Fibroblast of mammary gland (primary cell): ENCODE measurements at regions not wholly inside any gene's neighbourhood (a gene's known extent, or its start where the extent isn't known, plus 50 kb on each side); places are given as distances from the start of the nearest gene placed in this dataset.

Source experiments
- DNase-seq: peaks from one replicate; pipeline ENCODE4 v3.0.0-alpha.2; 2010; ENCODE audit warnings: low read depth
- H3K4me3 ChIP-seq: 2 replicates; pipeline ENCODE4 v1.5.1; 2011; ENCODE audit warnings: low read depth, mild to moderate bottlenecking, low read length, moderate library complexity; ENCODE audit not compliant: control insufficient read depth
- CTCF ChIP-seq: conservative IDR thresholded peaks from 2 replicates; pipeline ENCODE4 v1.5.1; 2011; ENCODE audit warnings: low read depth, low read length, inconsistent platforms; ENCODE audit not compliant: control insufficient read depth, insufficient read depth

GRCh38 chr11:25650319-25650718 is 681.6 kb upstream of the ANO3 start:
- no peak for DNase-seq
- H3K4me3 ChIP-seq = no peak overlapping the region
- TF ChIP-seq CTCF = no peak

- H3K4me3 ChIP-seq = no peak overlapping the region
- DNase-seq = no peak
- TF ChIP-seq CTCF = no peak
Measured at GRCh38 chr11:25655636-25656035, 676.3 kb upstream of the ANO3 start.

- TF ChIP-seq CTCF = no peak
- DNase-seq = no peak
- no peak overlapping the region for H3K4me3 ChIP-seq
Measured at GRCh38 chr11:25658916-25659315, 673.0 kb upstream of the ANO3 start.

- DNase-seq = no peak
- TF ChIP-seq CTCF = no peak
- H3K4me3 ChIP-seq = no peak overlapping the region
Measured at GRCh38 chr11:25659706-25660105, 672.2 kb upstream of the ANO3 start.

GRCh38 chr11:25667871-25668270 is 664.1 kb upstream of the ANO3 start:
- DNase-seq = no peak
- no peak overlapping the region for H3K4me3 ChIP-seq
- no peak for TF ChIP-seq CTCF

GRCh38 chr11:25691959-25692358 is 640.0 kb upstream of the ANO3 start:
- DNase-seq = no peak
- no peak overlapping the region for H3K4me3 ChIP-seq
- TF ChIP-seq CTCF = no peak

- DNase-seq = no peak
- H3K4me3 ChIP-seq = no peak overlapping the region
- TF ChIP-seq CTCF = no peak
Measured at GRCh38 chr11:25702417-25702816, 629.5 kb upstream of the ANO3 start.
